Esophagus squamous epithelium (tissue), 5 donors: ENCODE measurements at regions not wholly inside any gene's neighbourhood (a gene's known extent, or its start where the extent isn't known, plus 50 kb on each side); places are given as distances from the start of the nearest gene placed in this dataset.
A peak's percentile ranks its signal among the peaks of the same experiment; 100 is the strongest.

ENCODE experiments used
- DNase-seq: peaks from one replicate; lab custom pipeline; 2025; lab: John Stamatoyannopoulos, UW
- H3K27ac ChIP-seq, 4 donors: fragments of 200-600 bp; sonication (generic); one replicate each; pipeline ENCODE4 v1.5.1; 2016 to 2019; ENCODE audit warnings: mild to moderate bottlenecking in 1 of 4
- H3K27me3 ChIP-seq, 4 donors: fragments of 200-600 bp; sonication (generic); 1 replicate in 3 of 4; 2 replicates in 1 of 4; pipeline versions ENCODE4 v1.5.1 to v1.6.0; 2017 to 2021; ENCODE audit warnings: antibody characterized with exemption in 1 of 4
- H3K36me3 ChIP-seq, 3 donors: fragments of 200-600 bp; sonication (generic); one replicate each; pipeline ENCODE4 v1.5.1; 2016 to 2019
- H3K4me1 ChIP-seq, 3 donors: fragments of 200-600 bp; sonication (generic); one replicate each; pipeline ENCODE4 v1.5.1; 2017 to 2019
- H3K4me3 ChIP-seq, 4 donors: fragments of 200-600 bp; sonication (generic); 1 replicate in 3 of 4; 2 replicates in 1 of 4; pipeline ENCODE4 v1.5.1; 2016 to 2019; ENCODE audit warnings: mild to moderate bottlenecking in 2 of 4, moderate library complexity in 1 of 4
- H3K9me3 ChIP-seq, 3 donors: fragments of 200-600 bp; sonication (generic); one replicate each; pipeline ENCODE4 v1.5.1; 2016 to 2019
- POLR2A ChIP-seq, 4 donors: fragments of 450-650 bp; IDR thresholded peaks; one replicate each; pipeline ENCODE4 v1.6.1; 2017; ENCODE audit warnings: antibody characterized with exemption in 4 of 4, mild to moderate bottlenecking in 4 of 4, moderate library complexity in 3 of 4
- WGBS, 2 donors: methylation state at CpG; one replicate each; pipeline ENCODE4 v1.1.5; 2018; 5-methylcytosine and 5-hydroxymethylcytosine counted together
- intact Hi-C: fragments of 100-400 bp; cut with DNase I; formaldehyde crosslinking; loops from one replicate; pipeline ENCODE4 v1.15.0; 2022
- TF ChIP-seq, protein P1 (sequence below), 6 experiments: fragments of 450-650 bp in 4 of 6; fragments of 200-600 bp in 2 of 6; sonication (generic) in 2 of 6; IDR thresholded peaks; one replicate each; pipeline ENCODE4 v1.5.1; 2016 to 2019; ENCODE audit warnings: antibody characterized with exemption in 6 of 6, mild to moderate bottlenecking in 4 of 6, moderate library complexity in 4 of 6
- donor health status: DM: yes; HTN: yes; CAD: no.

DNA sequence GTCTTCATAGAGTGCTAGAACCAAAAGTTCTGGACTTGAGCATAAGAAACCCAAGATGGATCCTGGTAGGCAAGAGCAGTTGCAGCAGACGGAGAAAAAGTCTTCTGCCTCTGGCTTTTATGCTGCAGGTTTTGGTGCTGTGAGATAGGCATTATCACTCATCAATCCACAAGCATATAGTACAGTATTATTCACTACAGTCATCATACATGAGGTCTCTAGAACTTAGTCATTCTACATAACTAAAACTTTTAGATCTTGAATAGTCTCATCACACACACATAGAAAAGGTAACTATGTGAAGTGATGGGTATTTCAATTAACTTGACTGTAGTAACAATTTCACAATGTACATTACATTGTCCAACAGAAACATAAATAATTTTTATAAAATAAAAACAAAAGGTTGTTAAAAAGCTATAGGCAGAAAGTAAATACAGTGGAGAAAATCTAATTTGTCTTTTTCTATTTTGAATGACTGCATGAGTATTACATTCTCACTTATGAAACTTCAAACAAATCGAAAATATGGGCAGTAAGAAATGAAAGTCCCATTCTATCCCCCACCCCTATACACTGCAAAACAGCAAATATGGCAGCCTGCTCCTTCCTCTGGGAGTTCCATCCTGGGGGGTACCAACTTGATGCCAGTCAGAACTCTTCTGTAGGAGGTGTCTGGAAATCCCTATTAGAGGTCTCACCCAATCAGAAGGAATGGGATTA, 534.3 kb upstream of the ACVR2A start:
- Histone ChIP-seq H3K27ac (no peak overlapping the region), H3K27me3 (no peaks in the 10 kb centered on the region), H3K36me3 (no peaks in the 10 kb centered on the region), H3K9me3 (no peaks in the 10 kb centered on the region), H3K4me1 (no peaks in the 10 kb centered on the region), H3K4me3 (no peak overlapping the region)
- TF ChIP-seq, protein P1, sequence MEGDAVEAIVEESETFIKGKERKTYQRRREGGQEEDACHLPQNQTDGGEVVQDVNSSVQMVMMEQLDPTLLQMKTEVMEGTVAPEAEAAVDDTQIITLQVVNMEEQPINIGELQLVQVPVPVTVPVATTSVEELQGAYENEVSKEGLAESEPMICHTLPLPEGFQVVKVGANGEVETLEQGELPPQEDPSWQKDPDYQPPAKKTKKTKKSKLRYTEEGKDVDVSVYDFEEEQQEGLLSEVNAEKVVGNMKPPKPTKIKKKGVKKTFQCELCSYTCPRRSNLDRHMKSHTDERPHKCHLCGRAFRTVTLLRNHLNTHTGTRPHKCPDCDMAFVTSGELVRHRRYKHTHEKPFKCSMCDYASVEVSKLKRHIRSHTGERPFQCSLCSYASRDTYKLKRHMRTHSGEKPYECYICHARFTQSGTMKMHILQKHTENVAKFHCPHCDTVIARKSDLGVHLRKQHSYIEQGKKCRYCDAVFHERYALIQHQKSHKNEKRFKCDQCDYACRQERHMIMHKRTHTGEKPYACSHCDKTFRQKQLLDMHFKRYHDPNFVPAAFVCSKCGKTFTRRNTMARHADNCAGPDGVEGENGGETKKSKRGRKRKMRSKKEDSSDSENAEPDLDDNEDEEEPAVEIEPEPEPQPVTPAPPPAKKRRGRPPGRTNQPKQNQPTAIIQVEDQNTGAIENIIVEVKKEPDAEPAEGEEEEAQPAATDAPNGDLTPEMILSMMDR (IDR thresholded peaks at IDR 0.05) = no peak
- no peak for TF ChIP-seq POLR2A (IDR thresholded peaks at IDR 0.05)
- intact Hi-C loops = no loop called here
- DNase-seq = no peak
- WGBS, 2 donors = 82 to 90% methylated on average over 2 of the region's 2 CpGs

GRCh38 chr2:147297820-147298219, 547.0 kb upstream of the ACVR2A start:
- Histone ChIP-seq H3K27ac (peak overlapping the region in 1 of 4 donors; percentile 27), H3K4me3 (no peak overlapping the region), H3K9me3 (no peaks in the 10 kb centered on the region), H3K4me1 (peaks cover 0 to 9% (median 0%) of the 10 kb centered on the region in 3 donors), H3K36me3 (no peaks in the 10 kb centered on the region), H3K27me3 (no peaks in the 10 kb centered on the region)
- intact Hi-C loops = no loop called here
- 63 to 84% methylated on average over 3 of the region's 3 CpGs for WGBS, 2 donors
- no peak for DNase-seq
- no peak for TF ChIP-seq POLR2A (IDR thresholded peaks at IDR 0.05)
- TF ChIP-seq, protein P1 (IDR thresholded peaks at IDR 0.05) = no peak

- intact Hi-C loops = no loop called here
- Histone ChIP-seq H3K36me3 (no peaks in the 10 kb centered on the region), H3K4me3 (no peak overlapping the region), H3K27ac (no peak overlapping the region), H3K27me3 (no peaks in the 10 kb centered on the region), H3K4me1 (peaks cover 0 to 3% (median 0%) of the 10 kb centered on the region in 3 donors), H3K9me3 (no peaks in the 10 kb centered on the region)
- WGBS, 2 donors = 21 to 32% methylated on average over 2 of the region's 2 CpGs
- no peak for TF ChIP-seq POLR2A (IDR thresholded peaks at IDR 0.05)
- TF ChIP-seq, protein P1 (IDR thresholded peaks at IDR 0.05) = no peak
- no peak for DNase-seq
Observed at GRCh38 chr2:147294825-147295392, 549.9 kb upstream of the ACVR2A start.

DNA sequence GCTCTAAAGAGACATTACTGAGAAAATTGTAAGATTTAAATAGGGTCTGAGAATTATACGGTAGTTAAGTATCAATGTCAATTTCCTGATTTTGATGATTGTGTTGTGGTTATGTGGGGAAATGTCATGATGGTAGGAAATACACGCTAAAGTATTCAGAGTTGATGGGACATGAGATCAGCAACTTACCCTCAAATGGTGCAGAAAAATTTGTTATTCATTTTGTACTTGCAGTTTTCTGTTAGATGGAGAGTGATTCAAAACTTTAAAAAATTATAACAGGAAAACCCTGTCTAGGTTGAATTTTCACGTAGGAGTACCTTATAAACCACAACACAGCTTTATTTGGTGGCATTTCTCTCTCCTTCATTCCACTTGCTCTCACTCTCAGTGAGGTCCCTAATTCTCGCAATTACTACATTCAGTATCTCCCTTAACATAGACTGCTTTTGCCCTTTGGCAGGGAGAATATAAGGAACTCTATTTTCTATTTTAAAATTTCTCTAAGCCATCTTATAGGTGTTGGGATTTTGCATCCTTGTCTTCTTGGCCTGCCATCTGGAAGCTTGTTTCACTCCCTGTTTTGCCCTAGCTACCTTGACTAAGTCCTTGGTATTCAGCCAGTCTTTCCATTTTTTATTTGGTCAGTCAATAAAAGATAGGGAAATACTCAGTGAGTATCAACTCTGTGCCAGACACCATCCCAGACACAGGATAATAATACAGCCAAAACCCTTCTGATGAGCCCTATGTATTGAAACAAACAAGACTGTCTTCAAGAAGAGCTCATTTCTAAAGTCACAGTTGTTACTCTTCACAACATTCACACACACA, 550.6 kb upstream of the ACVR2A start:
- intact Hi-C loops = no loop called here
- WGBS, 2 donors = 72 to 77% methylated on average over 4 of the region's 4 CpGs
- H3K9me3 ChIP-seq = no peaks in the 10 kb centered on the region
- peaks cover 0 to 3% (median 0%) of the 10 kb centered on the region in 3 donors for H3K4me1 ChIP-seq
- DNase-seq = no peak
- H3K27ac ChIP-seq = no peak overlapping the region
- TF ChIP-seq POLR2A (IDR thresholded peaks at IDR 0.05) = no peak
- TF ChIP-seq, protein P1 (IDR thresholded peaks at IDR 0.05) = no peak
- no peaks in the 10 kb centered on the region for H3K27me3 ChIP-seq
- no peak overlapping the region for H3K4me3 ChIP-seq
- no peaks in the 10 kb centered on the region for H3K36me3 ChIP-seq

- no peak for DNase-seq
- intact Hi-C loops = no loop called here
Observed at GRCh38 chr2:147288131-147288530, 556.7 kb upstream of the ACVR2A start.

More at GRCh38 chr2:147288131-147288530, 556.7 kb upstream of the ACVR2A start:
- no peaks in the 10 kb centered on the region for H3K9me3 ChIP-seq
- H3K4me1 ChIP-seq = no peaks in the 10 kb centered on the region
- no peaks in the 10 kb centered on the region for H3K27me3 ChIP-seq
- H3K4me3 ChIP-seq = no peak overlapping the region
- H3K36me3 ChIP-seq = no peaks in the 10 kb centered on the region
- no peak for TF ChIP-seq POLR2A (IDR thresholded peaks at IDR 0.05)
- TF ChIP-seq, protein P1 (IDR thresholded peaks at IDR 0.05) = peak in 1 of 6 experiments; percentile 22
- no peak overlapping the region for H3K27ac ChIP-seq
